OCI-LY7 (cell line): ENCODE measurements at regions not wholly inside any gene's neighbourhood (a gene's known extent, or its start where the extent isn't known, plus 50 kb on each side); places are given as distances from the start of the nearest gene placed in this dataset.
A peak's percentile ranks its signal among the peaks of the same experiment; 100 is the strongest.

Experiments
- EZH2phosphoT487 ChIP-seq: fragments of 200-600 bp; sonication (generic); IDR thresholded peaks from 2 replicates; pipeline ENCODE4 v1.6.1; 2018; ENCODE audit warnings: low read depth, borderline replicate concordance, mild to moderate bottlenecking, mixed run types, antibody characterized with exemption, low read length, moderate library complexity, mixed read lengths
- TF ChIP-seq, protein P1 (sequence below): fragments of 200-600 bp; sonication (generic); conservative IDR thresholded peaks from 2 replicates; pipeline ENCODE4 v1.5.1; 2014; ENCODE audit warnings: mild to moderate bottlenecking, antibody characterized with exemption, low read length, moderate library complexity, mixed read lengths

DNA sequence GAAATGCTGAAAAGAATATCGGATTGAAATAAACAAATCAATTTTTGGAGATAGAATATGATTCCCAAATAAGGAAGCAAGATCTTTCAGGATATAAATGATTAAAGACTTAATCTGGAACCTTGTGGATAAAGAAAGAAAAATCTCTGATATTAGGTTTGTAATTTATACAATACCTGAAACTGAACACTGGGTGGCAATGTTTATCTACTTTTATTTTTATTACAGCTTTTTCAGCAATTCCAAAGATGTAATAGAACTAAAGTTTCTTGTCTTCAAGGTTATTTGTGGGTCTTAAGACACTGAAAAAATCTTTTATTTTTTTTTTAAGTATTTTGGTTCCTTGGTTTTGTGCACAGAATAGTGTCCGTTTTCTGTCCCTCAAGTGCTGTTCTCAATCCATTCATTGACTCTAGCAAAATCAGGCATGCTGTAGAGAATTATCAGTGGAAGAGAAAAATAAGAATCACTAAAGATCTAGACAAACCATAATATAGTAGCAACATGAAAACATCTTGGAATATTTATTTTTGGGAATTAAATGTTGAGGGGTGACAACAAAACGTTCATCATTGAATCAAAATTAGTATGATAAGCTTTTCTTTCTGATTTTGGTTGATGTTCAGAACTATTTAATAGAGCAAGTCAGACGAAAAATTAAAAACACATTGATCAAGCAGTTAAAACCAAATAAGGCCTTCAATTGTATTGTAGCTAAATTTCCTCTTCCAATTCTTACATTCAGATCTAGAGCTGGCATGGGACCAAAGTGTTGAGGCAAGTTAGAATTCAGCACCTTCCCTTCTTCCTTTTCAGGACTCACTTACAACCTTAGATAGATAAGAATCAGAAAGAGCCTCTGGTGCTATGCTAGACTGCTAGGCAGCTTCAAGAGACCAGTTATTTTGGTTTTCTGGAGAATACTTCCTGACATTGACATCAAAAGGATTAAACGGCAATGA lies 704.4 kb upstream of the PCDH20 start:
- TF ChIP-seq, protein P1, sequence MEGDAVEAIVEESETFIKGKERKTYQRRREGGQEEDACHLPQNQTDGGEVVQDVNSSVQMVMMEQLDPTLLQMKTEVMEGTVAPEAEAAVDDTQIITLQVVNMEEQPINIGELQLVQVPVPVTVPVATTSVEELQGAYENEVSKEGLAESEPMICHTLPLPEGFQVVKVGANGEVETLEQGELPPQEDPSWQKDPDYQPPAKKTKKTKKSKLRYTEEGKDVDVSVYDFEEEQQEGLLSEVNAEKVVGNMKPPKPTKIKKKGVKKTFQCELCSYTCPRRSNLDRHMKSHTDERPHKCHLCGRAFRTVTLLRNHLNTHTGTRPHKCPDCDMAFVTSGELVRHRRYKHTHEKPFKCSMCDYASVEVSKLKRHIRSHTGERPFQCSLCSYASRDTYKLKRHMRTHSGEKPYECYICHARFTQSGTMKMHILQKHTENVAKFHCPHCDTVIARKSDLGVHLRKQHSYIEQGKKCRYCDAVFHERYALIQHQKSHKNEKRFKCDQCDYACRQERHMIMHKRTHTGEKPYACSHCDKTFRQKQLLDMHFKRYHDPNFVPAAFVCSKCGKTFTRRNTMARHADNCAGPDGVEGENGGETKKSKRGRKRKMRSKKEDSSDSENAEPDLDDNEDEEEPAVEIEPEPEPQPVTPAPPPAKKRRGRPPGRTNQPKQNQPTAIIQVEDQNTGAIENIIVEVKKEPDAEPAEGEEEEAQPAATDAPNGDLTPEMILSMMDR = peak; percentile 90
- TF ChIP-seq EZH2phosphoT487 = no peak
